ENCODE measurements at regions not wholly inside any gene's neighbourhood (a gene's known extent, or its start where the extent isn't known, plus 50 kb on each side); places are given as distances from the start of the nearest gene placed in this dataset.
A peak's percentile ranks its signal among the peaks of the same experiment; 100 is the strongest.
"Not testable (repeated sequence)": the region's sequence is repeated elsewhere in the genome, so short reads cannot be mapped to it uniquely, and the experiment has no call there.

GRCh38 chr4:1548827-1549637, 135.1 kb downstream of the FAM53A start:
- peak; percentile 94 for TF ChIP-seq CTCF (conservative IDR thresholded peaks at IDR 0.05)
- H3K27ac ChIP-seq: not testable (repeated sequence)

- no peak overlapping the region for H3K27ac ChIP-seq
- TF ChIP-seq ZFX (IDR thresholded peaks at IDR 0.05): no peak
- no peak for TF ChIP-seq CTCF (conservative IDR thresholded peaks at IDR 0.05)
Observed at GRCh38 chr4:1547856-1548826, 136.0 kb downstream of the FAM53A start.

- TF ChIP-seq CTCF (conservative IDR thresholded peaks at IDR 0.05): no peak
- no peak for TF ChIP-seq ZFX (IDR thresholded peaks at IDR 0.05)
- no peak overlapping the region for H3K27ac ChIP-seq
Observed at GRCh38 chr4:1547131-1547855, 136.8 kb downstream of the FAM53A start.

- H3K27ac ChIP-seq: peak overlapping the region; percentile 51
- TF ChIP-seq ZFX (IDR thresholded peaks at IDR 0.05): no peak
- no peak for TF ChIP-seq CTCF (conservative IDR thresholded peaks at IDR 0.05)
Observed at GRCh38 chr4:1544861-1545281, 138.6 kb upstream of the NKX1-1 start.

- peak overlapping the region; percentile 51 for H3K27ac ChIP-seq
Observed at GRCh38 chr4:1544435-1544834, 138.2 kb upstream of the NKX1-1 start.

- no peak overlapping the region; the same call in 1 of the 2 replicates for H3K27ac ChIP-seq
- TF ChIP-seq ZFX (IDR thresholded peaks at IDR 0.05): no peak
- TF ChIP-seq CTCF (conservative IDR thresholded peaks at IDR 0.05): no peak
Observed at GRCh38 chr4:1543976-1544375, 137.7 kb upstream of the NKX1-1 start.

- no peak overlapping the region; the same call in 1 of the 2 replicates for H3K27ac ChIP-seq
- TF ChIP-seq CTCF (conservative IDR thresholded peaks at IDR 0.05) (no peak), ZFX (IDR thresholded peaks at IDR 0.05) (no peak)
Observed at GRCh38 chr4:1543561-1543960, 137.3 kb upstream of the NKX1-1 start.

Measured in C4-2B (cell line).